Liver (tissue), 3 donors: ENCODE measurements at regions not wholly inside any gene's neighbourhood (a gene's known extent, or its start where the extent isn't known, plus 50 kb on each side); places are given as distances from the start of the nearest gene placed in this dataset.

Experiments
- EGR1 ChIP-seq, 2 donors: IDR thresholded peaks; 2 replicates each; pipeline ENCODE4 v1.6.1; 2016 to 2018; ENCODE audit warnings: antibody characterized with exemption in 2 of 2, low read depth in 2 of 2
- HNF4G ChIP-seq: IDR thresholded peaks from 2 replicates; pipeline ENCODE4 v1.6.1; 2016; ENCODE audit warnings: antibody characterized with exemption
- YY1 ChIP-seq: IDR thresholded peaks from 2 replicates; pipeline ENCODE4 v1.6.1; 2016; ENCODE audit warnings: antibody characterized with exemption, mild to moderate bottlenecking
- TF ChIP-seq, protein P1 (sequence below): fragments of 150-350 bp; IDR thresholded peaks from 2 replicates; pipeline ENCODE4 v1.5.1; 2017; ENCODE audit warnings: improper control_type of control experiment, low read depth, low read length; ENCODE audit not compliant: missing input control
- TF ChIP-seq, protein P2 (sequence below): IDR thresholded peaks from 2 replicates; pipeline ENCODE4 v1.6.1; 2016; ENCODE audit warnings: antibody characterized with exemption
- donor health status: healthy.
- donor health status: healthy.

DNA sequence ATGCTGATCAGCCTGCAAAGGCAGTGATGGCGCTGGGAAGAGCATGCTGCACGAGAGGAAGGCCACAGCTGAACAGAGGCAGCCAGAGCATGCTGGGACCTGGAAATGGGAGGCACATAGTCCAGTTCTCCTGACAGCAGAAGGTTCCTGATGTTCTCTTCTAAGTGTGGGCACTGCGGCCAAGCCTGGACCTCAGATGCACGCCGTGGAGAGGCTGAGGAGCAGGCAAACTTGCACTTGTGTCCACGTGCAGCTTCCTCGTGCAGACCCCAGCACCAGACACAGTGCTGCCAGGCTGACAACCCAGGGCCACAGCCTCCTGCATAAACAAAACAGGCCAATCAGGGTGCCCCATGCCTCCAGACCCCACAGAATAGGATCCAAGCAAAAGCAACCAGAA is 93.5 kb upstream of the LANCL2 start:
- TF ChIP-seq, protein P1, sequence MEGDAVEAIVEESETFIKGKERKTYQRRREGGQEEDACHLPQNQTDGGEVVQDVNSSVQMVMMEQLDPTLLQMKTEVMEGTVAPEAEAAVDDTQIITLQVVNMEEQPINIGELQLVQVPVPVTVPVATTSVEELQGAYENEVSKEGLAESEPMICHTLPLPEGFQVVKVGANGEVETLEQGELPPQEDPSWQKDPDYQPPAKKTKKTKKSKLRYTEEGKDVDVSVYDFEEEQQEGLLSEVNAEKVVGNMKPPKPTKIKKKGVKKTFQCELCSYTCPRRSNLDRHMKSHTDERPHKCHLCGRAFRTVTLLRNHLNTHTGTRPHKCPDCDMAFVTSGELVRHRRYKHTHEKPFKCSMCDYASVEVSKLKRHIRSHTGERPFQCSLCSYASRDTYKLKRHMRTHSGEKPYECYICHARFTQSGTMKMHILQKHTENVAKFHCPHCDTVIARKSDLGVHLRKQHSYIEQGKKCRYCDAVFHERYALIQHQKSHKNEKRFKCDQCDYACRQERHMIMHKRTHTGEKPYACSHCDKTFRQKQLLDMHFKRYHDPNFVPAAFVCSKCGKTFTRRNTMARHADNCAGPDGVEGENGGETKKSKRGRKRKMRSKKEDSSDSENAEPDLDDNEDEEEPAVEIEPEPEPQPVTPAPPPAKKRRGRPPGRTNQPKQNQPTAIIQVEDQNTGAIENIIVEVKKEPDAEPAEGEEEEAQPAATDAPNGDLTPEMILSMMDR, result no peak
- TF ChIP-seq EGR1 (IDR thresholded peaks at IDR 0.05; ENCODE audit: low read depth in 2 of 2) (no peak), HNF4G (no peak), YY1 (no peak)
- TF ChIP-seq, protein P2, sequence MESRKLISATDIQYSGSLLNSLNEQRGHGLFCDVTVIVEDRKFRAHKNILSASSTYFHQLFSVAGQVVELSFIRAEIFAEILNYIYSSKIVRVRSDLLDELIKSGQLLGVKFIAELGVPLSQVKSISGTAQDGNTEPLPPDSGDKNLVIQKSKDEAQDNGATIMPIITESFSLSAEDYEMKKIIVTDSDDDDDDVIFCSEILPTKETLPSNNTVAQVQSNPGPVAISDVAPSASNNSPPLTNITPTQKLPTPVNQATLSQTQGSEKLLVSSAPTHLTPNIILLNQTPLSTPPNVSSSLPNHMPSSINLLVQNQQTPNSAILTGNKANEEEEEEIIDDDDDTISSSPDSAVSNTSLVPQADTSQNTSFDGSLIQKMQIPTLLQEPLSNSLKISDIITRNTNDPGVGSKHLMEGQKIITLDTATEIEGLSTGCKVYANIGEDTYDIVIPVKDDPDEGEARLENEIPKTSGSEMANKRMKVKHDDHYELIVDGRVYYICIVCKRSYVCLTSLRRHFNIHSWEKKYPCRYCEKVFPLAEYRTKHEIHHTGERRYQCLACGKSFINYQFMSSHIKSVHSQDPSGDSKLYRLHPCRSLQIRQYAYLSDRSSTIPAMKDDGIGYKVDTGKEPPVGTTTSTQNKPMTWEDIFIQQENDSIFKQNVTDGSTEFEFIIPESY, result no peak
